Ishikawa (cell line): ENCODE measurements at regions not wholly inside any gene's neighbourhood (a gene's known extent, or its start where the extent isn't known, plus 50 kb on each side); places are given as distances from the start of the nearest gene placed in this dataset.

Experiments
- CEBPB ChIP-seq: IDR thresholded peaks from 2 replicates; pipeline ENCODE4 v1.6.1; 2012
- CREB1 ChIP-seq: IDR thresholded peaks from 2 replicates; pipeline ENCODE4 v1.6.1; 2012; ENCODE audit warnings: low read depth
- EGR1 ChIP-seq: IDR thresholded peaks from 2 replicates; pipeline ENCODE4 v1.6.1; 2012
- EP300 ChIP-seq: IDR thresholded peaks from 2 replicates; pipeline ENCODE4 v1.6.1; 2012; ENCODE audit warnings: borderline replicate concordance
- FOXM1 ChIP-seq: IDR thresholded peaks from 2 replicates; pipeline ENCODE4 v1.6.1; 2012; ENCODE audit warnings: low read depth, borderline replicate concordance
- NFIC ChIP-seq: IDR thresholded peaks from 2 replicates; pipeline ENCODE4 v1.6.1; 2012
- RAD21 ChIP-seq: IDR thresholded peaks from 2 replicates; pipeline ENCODE4 v1.6.1; 2012; ENCODE audit warnings: low read depth
- TAF1 ChIP-seq: IDR thresholded peaks from 2 replicates; pipeline ENCODE4 v1.6.1; 2012; ENCODE audit warnings: low read depth, mild to moderate bottlenecking
- TCF12 ChIP-seq: IDR thresholded peaks from 2 replicates; pipeline ENCODE4 v1.6.1; 2012; ENCODE audit warnings: low read depth
- TEAD4 ChIP-seq: IDR thresholded peaks from 2 replicates; pipeline ENCODE4 v1.6.1; 2012
- YY1 ChIP-seq: IDR thresholded peaks from 2 replicates; pipeline ENCODE4 v1.6.1; 2012; ENCODE audit warnings: low read depth
- ZBTB7A ChIP-seq: IDR thresholded peaks from 2 replicates; pipeline ENCODE4 v1.6.1; 2012; ENCODE audit warnings: low read depth
- TF ChIP-seq, protein P1 (sequence below): IDR thresholded peaks from 2 replicates; pipeline ENCODE4 v1.6.1; 2012
- TF ChIP-seq, protein P2 (sequence below): IDR thresholded peaks from 2 replicates; pipeline ENCODE4 v1.6.1; 2012; ENCODE audit warnings: low read depth, mild to moderate bottlenecking
- TF ChIP-seq, protein P3 (sequence below): IDR thresholded peaks from 2 replicates; pipeline ENCODE4 v1.6.1; 2012

DNA sequence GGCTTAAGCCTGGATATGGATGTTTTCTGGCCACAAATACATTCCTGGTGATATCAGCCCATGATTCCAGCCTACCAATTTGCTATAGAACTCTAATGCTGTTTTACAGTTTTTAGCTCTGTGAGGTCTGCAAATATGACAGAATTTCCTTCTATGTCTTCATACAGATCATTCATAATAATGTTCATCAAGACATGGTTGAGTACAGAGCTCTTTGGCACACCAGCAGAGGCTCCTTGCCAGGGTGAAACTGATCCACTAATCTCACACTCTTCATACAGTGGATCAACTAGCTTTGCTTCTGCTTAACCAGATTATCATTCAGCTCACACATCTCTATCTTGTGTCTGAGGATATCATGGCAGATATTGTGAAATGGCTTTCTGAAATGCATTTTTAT, 672.1 kb downstream of the STK39 start:
- TF ChIP-seq TEAD4, result no peak
- TF ChIP-seq RAD21, result no peak
- TF ChIP-seq, protein P1, sequence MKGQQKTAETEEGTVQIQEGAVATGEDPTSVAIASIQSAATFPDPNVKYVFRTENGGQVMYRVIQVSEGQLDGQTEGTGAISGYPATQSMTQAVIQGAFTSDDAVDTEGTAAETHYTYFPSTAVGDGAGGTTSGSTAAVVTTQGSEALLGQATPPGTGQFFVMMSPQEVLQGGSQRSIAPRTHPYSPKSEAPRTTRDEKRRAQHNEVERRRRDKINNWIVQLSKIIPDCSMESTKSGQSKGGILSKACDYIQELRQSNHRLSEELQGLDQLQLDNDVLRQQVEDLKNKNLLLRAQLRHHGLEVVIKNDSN, result no peak
- no peak for TF ChIP-seq EP300
- TF ChIP-seq TCF12, result no peak
- TF ChIP-seq, protein P2, sequence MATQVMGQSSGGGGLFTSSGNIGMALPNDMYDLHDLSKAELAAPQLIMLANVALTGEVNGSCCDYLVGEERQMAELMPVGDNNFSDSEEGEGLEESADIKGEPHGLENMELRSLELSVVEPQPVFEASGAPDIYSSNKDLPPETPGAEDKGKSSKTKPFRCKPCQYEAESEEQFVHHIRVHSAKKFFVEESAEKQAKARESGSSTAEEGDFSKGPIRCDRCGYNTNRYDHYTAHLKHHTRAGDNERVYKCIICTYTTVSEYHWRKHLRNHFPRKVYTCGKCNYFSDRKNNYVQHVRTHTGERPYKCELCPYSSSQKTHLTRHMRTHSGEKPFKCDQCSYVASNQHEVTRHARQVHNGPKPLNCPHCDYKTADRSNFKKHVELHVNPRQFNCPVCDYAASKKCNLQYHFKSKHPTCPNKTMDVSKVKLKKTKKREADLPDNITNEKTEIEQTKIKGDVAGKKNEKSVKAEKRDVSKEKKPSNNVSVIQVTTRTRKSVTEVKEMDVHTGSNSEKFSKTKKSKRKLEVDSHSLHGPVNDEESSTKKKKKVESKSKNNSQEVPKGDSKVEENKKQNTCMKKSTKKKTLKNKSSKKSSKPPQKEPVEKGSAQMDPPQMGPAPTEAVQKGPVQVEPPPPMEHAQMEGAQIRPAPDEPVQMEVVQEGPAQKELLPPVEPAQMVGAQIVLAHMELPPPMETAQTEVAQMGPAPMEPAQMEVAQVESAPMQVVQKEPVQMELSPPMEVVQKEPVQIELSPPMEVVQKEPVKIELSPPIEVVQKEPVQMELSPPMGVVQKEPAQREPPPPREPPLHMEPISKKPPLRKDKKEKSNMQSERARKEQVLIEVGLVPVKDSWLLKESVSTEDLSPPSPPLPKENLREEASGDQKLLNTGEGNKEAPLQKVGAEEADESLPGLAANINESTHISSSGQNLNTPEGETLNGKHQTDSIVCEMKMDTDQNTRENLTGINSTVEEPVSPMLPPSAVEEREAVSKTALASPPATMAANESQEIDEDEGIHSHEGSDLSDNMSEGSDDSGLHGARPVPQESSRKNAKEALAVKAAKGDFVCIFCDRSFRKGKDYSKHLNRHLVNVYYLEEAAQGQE, result no peak
- no peak for TF ChIP-seq NFIC
- no peak for TF ChIP-seq TAF1
- TF ChIP-seq CEBPB, result no peak
- TF ChIP-seq EGR1, result no peak
- TF ChIP-seq CREB1, result no peak
- TF ChIP-seq, protein P3, sequence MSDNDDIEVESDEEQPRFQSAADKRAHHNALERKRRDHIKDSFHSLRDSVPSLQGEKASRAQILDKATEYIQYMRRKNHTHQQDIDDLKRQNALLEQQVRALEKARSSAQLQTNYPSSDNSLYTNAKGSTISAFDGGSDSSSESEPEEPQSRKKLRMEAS, result no peak
- no peak for TF ChIP-seq FOXM1
- no peak for TF ChIP-seq ZBTB7A
- TF ChIP-seq YY1, result no peak

DNA sequence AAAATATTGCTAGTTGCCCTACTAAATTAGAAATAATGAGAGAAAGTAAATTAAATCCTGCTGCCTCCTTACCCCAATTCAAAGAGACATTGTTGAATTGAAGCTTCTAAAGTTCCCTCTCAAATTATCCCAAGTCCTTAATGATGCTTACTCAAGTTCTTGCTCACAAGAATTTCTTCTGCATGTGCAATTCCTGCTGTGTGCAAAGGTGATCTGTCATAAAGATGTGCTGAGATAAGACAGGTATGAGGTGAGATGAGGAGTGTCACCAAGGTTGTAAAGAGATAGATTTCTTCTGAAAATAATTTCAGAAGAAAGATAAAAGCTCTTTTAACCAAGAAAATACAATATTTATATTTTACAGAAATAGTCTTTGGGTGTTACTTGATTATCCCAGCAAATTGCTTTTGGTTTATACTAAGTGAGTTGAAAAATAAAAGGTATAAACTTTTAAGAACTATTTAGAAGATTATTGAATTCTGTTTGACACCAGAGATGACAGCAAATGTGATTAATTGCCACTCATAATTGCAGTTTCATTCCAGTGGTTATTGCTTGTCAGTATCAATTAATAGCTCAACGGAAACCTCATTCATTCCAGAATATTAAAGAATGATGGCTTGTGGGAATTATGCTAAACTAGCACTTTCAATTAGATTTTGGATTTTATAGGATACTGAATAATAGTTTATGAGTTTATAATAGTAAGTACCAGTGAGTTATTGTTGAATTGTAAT, 674.3 kb downstream of the STK39 start:
- no peak for TF ChIP-seq NFIC
- no peak for TF ChIP-seq FOXM1
- no peak for TF ChIP-seq YY1
- no peak for TF ChIP-seq CEBPB
- TF ChIP-seq, protein P3, result no peak
- TF ChIP-seq ZBTB7A, result no peak
- TF ChIP-seq EGR1, result no peak
- TF ChIP-seq CREB1, result no peak
- TF ChIP-seq, protein P1, result no peak
- TF ChIP-seq TEAD4, result no peak
- TF ChIP-seq EP300, result no peak

DNA sequence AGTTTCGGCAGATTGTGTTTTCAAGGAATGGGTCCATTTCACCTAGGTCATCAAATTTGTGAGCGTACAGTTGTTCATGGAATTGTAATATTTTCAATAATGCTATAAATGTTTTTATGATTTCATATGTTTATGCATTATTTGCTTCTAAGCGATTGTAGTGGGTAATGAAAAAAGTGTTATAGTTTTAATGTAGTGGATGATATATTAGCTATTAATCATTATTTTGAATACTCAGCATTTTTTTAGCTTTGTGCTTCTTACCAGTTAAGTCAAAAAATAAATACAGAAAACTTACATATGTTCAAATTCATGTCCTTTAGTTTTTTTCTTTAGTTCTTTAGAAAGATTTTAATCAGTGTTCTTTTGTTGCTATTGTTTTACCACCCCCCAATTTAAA, 677.0 kb downstream of the STK39 start:
- no peak for TF ChIP-seq TAF1
- no peak for TF ChIP-seq FOXM1
- TF ChIP-seq, protein P2, result no peak
- TF ChIP-seq RAD21, result no peak
- TF ChIP-seq EGR1, result no peak

DNA sequence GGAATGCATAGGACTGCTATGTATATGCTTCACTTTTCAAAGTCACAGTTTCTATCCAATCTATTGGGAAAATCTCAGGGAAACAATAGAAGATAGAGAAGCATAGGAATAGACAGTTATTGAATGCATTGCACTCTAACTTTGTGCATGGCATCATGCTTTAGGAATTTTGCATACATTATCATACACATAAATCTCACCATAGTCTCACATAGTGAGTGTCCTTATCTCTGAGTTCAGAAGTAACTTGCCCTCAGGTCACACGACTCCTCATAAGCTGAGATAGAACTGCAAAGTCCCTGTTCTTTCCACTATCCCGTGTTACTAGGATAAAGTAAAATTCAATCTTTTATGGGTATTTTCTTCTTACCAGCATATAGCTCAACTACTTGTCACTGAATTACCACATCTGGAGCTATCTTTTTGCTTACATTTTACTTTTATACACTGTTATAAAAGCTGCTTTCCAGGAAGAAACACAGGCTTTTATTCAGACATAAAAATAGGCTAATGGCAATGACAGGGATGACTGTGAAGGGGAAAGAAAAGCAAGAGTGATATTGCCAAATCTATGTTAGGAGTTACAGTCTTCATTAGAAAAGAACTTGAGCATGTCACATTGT, 666.9 kb downstream of the XIRP2 start:
- no peak for TF ChIP-seq TAF1
- TF ChIP-seq CEBPB, result no peak
- TF ChIP-seq EP300, result no peak
- TF ChIP-seq, protein P3, result no peak
- TF ChIP-seq, protein P1, result no peak
- TF ChIP-seq, protein P2, result no peak
- no peak for TF ChIP-seq FOXM1
- TF ChIP-seq NFIC, result no peak
- no peak for TF ChIP-seq ZBTB7A
- no peak for TF ChIP-seq YY1
- no peak for TF ChIP-seq TEAD4
- no peak for TF ChIP-seq TCF12
- no peak for TF ChIP-seq CREB1
- no peak for TF ChIP-seq RAD21
- TF ChIP-seq EGR1, result no peak
